ENCODE measurements at regions not wholly inside any gene's neighbourhood (a gene's known extent, or its start where the extent isn't known, plus 50 kb on each side); places are given as distances from the start of the nearest gene placed in this dataset.

GRCh38 chr20:53736757-53737395 lies 143.2 kb upstream of the ZNF217 start:
- peak; percentile 54 for DNase-seq
- peak overlapping the region; percentile 45 for H3K4me3 ChIP-seq (ENCODE audit: low read depth, low read length)
- peak overlapping the region; percentile 91 for H3K27ac ChIP-seq
- H3K36me3 ChIP-seq = no peaks in the 10 kb centered on the region
- H3K9me3 ChIP-seq (ENCODE audit: severe bottlenecking) = no peaks in the 10 kb centered on the region
- H3K27me3 ChIP-seq (ENCODE audit: insufficient read depth, low read depth, severe bottlenecking) = no peaks in the 10 kb centered on the region
- no peak for TF ChIP-seq CTCF (IDR thresholded peaks at IDR 0.05; ENCODE audit: low read depth, low read length)

DNA sequence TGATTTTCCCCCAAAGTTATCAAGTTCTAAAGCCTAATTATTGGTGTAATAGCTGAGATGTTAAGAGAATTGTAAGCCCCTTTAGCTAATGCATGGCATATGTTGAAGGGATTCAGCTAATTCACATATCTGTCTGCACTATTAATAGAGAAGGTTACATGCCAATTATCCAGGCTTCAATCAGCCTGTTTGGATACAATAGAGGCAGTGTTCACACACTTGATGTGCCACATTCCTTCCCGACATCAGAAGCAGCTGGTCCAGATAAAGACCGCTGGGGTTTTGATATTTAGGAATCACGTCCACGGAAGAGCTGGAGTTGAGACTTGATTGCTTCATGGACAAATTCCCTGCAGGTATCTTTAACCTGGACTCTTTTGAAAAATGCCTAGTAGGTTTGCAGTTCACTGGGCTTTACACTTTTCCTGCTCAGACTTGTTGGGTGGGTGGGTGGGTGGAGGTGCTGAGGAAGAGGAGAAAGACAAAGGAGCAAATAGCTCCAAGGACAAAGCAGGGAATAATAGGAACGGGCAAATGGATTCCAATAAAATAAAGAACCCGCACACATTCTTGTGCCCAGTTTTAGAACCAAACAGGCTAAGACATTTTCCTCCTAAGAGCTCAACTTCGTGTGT lies 142.6 kb upstream of the ZNF217 start:
- Histone ChIP-seq H3K9me3 (ENCODE audit: severe bottlenecking) (peaks cover 4% of the 10 kb centered on the region), H3K36me3 (no peaks in the 10 kb centered on the region), H3K27ac (peak overlapping the region; percentile 91), H3K4me3 (ENCODE audit: low read depth, low read length) (peak overlapping the region; percentile 45), H3K27me3 (ENCODE audit: insufficient read depth, low read depth, severe bottlenecking) (no peaks in the 10 kb centered on the region)
- peak; percentile 20 for DNase-seq
- TF ChIP-seq CTCF (IDR thresholded peaks at IDR 0.05; ENCODE audit: low read depth, low read length) = no peak

- no peaks in the 10 kb centered on the region for H3K36me3 ChIP-seq
- H3K27me3 ChIP-seq (ENCODE audit: insufficient read depth, low read depth, severe bottlenecking) = no peaks in the 10 kb centered on the region
- DNase-seq = peak; percentile 68
- TF ChIP-seq CTCF (IDR thresholded peaks at IDR 0.05; ENCODE audit: low read depth, low read length) = no peak
- H3K27ac ChIP-seq = peak overlapping the region; percentile 91
- peaks cover 5% of the 10 kb centered on the region for H3K9me3 ChIP-seq (ENCODE audit: severe bottlenecking)
- peak overlapping the region; percentile 45 for H3K4me3 ChIP-seq (ENCODE audit: low read depth, low read length)
Measured at GRCh38 chr20:53735536-53736050, 142.0 kb upstream of the ZNF217 start.

- no peak for DNase-seq
- no peak for TF ChIP-seq CTCF (IDR thresholded peaks at IDR 0.05; ENCODE audit: low read depth, low read length)
- Histone ChIP-seq H3K4me3 (ENCODE audit: low read depth, low read length) (no peak overlapping the region), H3K27me3 (ENCODE audit: insufficient read depth, low read depth, severe bottlenecking) (no peaks in the 10 kb centered on the region), H3K9me3 (ENCODE audit: severe bottlenecking) (peaks cover 5% of the 10 kb centered on the region), H3K36me3 (no peaks in the 10 kb centered on the region), H3K27ac (no peak overlapping the region)
Measured at GRCh38 chr20:53734006-53734688, 140.5 kb upstream of the ZNF217 start.

- no peaks in the 10 kb centered on the region for H3K27me3 ChIP-seq (ENCODE audit: insufficient read depth, low read depth, severe bottlenecking)
- no peak overlapping the region for H3K27ac ChIP-seq
- no peak overlapping the region for H3K4me3 ChIP-seq (ENCODE audit: low read depth, low read length)
- peaks cover 5% of the 10 kb centered on the region for H3K9me3 ChIP-seq (ENCODE audit: severe bottlenecking)
- no peak for TF ChIP-seq CTCF (IDR thresholded peaks at IDR 0.05; ENCODE audit: low read depth, low read length)
- H3K36me3 ChIP-seq = no peaks in the 10 kb centered on the region
- no peak for DNase-seq
Measured at GRCh38 chr20:53731595-53731994, 138.0 kb upstream of the ZNF217 start.
